Osteocyte (in vitro differentiated cells): ENCODE measurements at regions not wholly inside any gene's neighbourhood (a gene's known extent, or its start where the extent isn't known, plus 50 kb on each side); places are given as distances from the start of the nearest gene placed in this dataset.
"Not testable (repeated sequence)": the region's sequence is repeated elsewhere in the genome, so short reads cannot be mapped to it uniquely, and the experiment has no call there.

Source experiments
- DNase-seq: peaks from one replicate; pipeline ENCODE4 v3.0.0; 2021; ENCODE audit warnings: mixed read lengths; ENCODE audit not compliant: unreplicated experiment; ENCODE audit errors: extremely low spot score
- H3K27ac Mint-ChIP-seq: one replicate; pipeline ENCODE4 v1.8.0; 2021; ENCODE audit warnings: mild to moderate bottlenecking, mixed read lengths; ENCODE audit not compliant: unreplicated experiment
- H3K27me3 Mint-ChIP-seq: one replicate; pipeline ENCODE4 v1.8.0; 2021; ENCODE audit warnings: mixed read lengths; ENCODE audit not compliant: unreplicated experiment
- H3K36me3 Mint-ChIP-seq: one replicate; pipeline ENCODE4 v1.8.0; 2021; ENCODE audit warnings: mixed read lengths; ENCODE audit not compliant: unreplicated experiment
- H3K4me1 Mint-ChIP-seq: one replicate; pipeline ENCODE4 v1.8.0; 2021; ENCODE audit warnings: mixed read lengths; ENCODE audit not compliant: unreplicated experiment
- H3K4me3 Mint-ChIP-seq: one replicate; pipeline ENCODE4 v1.8.0; 2021; ENCODE audit warnings: mild to moderate bottlenecking, moderate library complexity, mixed read lengths; ENCODE audit not compliant: unreplicated experiment
- H3K9me3 Mint-ChIP-seq: one replicate; pipeline ENCODE4 v1.8.0; 2021; ENCODE audit warnings: mixed read lengths; ENCODE audit not compliant: unreplicated experiment
- CTCF ChIP-seq: fragments of 200-600 bp; sonication (generic); IDR thresholded peaks from 2 replicates; pipeline ENCODE4 v1.5.0; 2021; ENCODE audit warnings: antibody characterized with exemption, mild to moderate bottlenecking, moderate library complexity

- DNase-seq = no peak
- Mint-ChIP-seq H3K27me3 (peaks cover 7% of the 10 kb centered on the region), H3K4me3 (no peak overlapping the region), H3K36me3 (no peaks in the 10 kb centered on the region), H3K9me3 (no peaks in the 10 kb centered on the region), H3K27ac (no peak overlapping the region), H3K4me1 (no peaks in the 10 kb centered on the region)
- TF ChIP-seq CTCF = no peak
Measured at GRCh38 chr13:26855921-26856320, 95.3 kb upstream of the GPR12 start.

GRCh38 chr13:26855071-26855470 lies 94.5 kb upstream of the GPR12 start:
- no peak overlapping the region for H3K27ac Mint-ChIP-seq
- H3K36me3 Mint-ChIP-seq = no peaks in the 10 kb centered on the region
- no peak for DNase-seq
- H3K27me3 Mint-ChIP-seq = peaks cover 7% of the 10 kb centered on the region
- no peaks in the 10 kb centered on the region for H3K4me1 Mint-ChIP-seq
- no peak overlapping the region for H3K4me3 Mint-ChIP-seq
- TF ChIP-seq CTCF = no peak
- no peaks in the 10 kb centered on the region for H3K9me3 Mint-ChIP-seq

- Mint-ChIP-seq H3K27ac (no peak overlapping the region), H3K4me1 (no peaks in the 10 kb centered on the region), H3K27me3 (peaks cover 7% of the 10 kb centered on the region), H3K9me3 (no peaks in the 10 kb centered on the region), H3K36me3 (no peaks in the 10 kb centered on the region), H3K4me3 (no peak overlapping the region)
- TF ChIP-seq CTCF = no peak
- DNase-seq = no peak
Measured at GRCh38 chr13:26853323-26853722, 92.7 kb upstream of the GPR12 start.

GRCh38 chr13:26847281-26847680 lies 86.7 kb upstream of the GPR12 start:
- Mint-ChIP-seq H3K27ac (no peak overlapping the region), H3K4me1 (no peaks in the 10 kb centered on the region), H3K4me3 (no peak overlapping the region), H3K27me3 (no peaks in the 10 kb centered on the region), H3K36me3 (no peaks in the 10 kb centered on the region), H3K9me3 (no peaks in the 10 kb centered on the region)
- no peak for DNase-seq
- TF ChIP-seq CTCF = no peak

- not testable (repeated sequence) for H3K9me3 Mint-ChIP-seq, H3K27me3 Mint-ChIP-seq, H3K4me1 Mint-ChIP-seq, H3K36me3 Mint-ChIP-seq, DNase-seq, H3K4me3 Mint-ChIP-seq, H3K27ac Mint-ChIP-seq
Measured at GRCh38 chr13:26845063-26845462, 84.5 kb upstream of the GPR12 start.

GRCh38 chr13:26839682-26840081 lies 79.1 kb upstream of the GPR12 start:
- Mint-ChIP-seq H3K9me3 (no peaks in the 10 kb centered on the region), H3K27me3 (peaks cover 9% of the 10 kb centered on the region), H3K4me3 (no peak overlapping the region), H3K27ac (no peak overlapping the region), H3K36me3 (no peaks in the 10 kb centered on the region), H3K4me1 (no peaks in the 10 kb centered on the region)
- TF ChIP-seq CTCF = no peak
- DNase-seq = no peak
